MM.1S (cell line): ENCODE measurements at regions not wholly inside any gene's neighbourhood (a gene's known extent, or its start where the extent isn't known, plus 50 kb on each side); places are given as distances from the start of the nearest gene placed in this dataset.

ENCODE experiments used
- CTCF ChIP-seq: fragments of 300-600 bp; sonication (generic); IDR thresholded peaks from 2 replicates; pipeline ENCODE4 v1.5.1; 2016; ENCODE audit warnings: antibody characterized with exemption, low read length, mixed read lengths
- EZH2 ChIP-seq: fragments of 300-600 bp; sonication (generic); optimal IDR thresholded peaks from 2 replicates; pipeline ENCODE3; 2017; ENCODE audit warnings: low read depth, mild to moderate bottlenecking, antibody characterized with exemption, low read length, mixed read lengths
- EZH2phosphoT487 ChIP-seq: fragments of 300-600 bp; sonication (generic); IDR thresholded peaks from 2 replicates; pipeline ENCODE4 v1.6.1; 2018; ENCODE audit warnings: antibody characterized with exemption, low read length

- TF ChIP-seq CTCF (no peak), EZH2 (no peak), EZH2phosphoT487 (no peak)
Observed at GRCh38 chr1:234967121-234967520, 161.5 kb downstream of the TOMM20 start.
